ENCODE measurements at regions not wholly inside any gene's neighbourhood (a gene's known extent, or its start where the extent isn't known, plus 50 kb on each side); places are given as distances from the start of the nearest gene placed in this dataset.

DNA sequence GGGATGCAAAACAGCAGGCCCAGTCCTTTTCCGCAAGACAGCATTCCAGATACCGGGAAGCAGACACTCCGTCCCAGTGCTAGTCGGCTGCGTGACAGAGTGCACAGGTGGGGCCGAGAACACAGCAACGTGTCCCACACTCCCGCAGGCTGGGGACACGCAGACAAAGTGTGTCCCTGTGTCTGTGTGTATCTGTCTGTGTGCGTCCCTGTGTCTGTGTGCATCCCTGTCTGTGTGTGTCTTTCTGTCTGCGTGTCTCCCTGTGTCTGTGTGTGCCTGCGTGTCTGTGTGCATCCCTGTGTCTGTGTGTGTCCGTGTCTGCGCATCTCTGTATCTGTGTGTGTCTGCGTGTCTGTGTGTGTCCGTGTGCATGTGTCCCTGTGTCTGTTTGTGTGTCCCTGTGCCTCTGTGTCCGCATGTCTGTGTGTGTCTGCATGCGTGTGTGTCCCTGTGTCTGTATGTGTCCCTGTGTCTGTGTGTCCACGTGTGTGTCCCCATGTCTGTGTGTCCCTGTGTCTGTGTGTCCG lies 137.0 kb downstream of the MRPL36 start:
- TF ChIP-seq, protein P1, sequence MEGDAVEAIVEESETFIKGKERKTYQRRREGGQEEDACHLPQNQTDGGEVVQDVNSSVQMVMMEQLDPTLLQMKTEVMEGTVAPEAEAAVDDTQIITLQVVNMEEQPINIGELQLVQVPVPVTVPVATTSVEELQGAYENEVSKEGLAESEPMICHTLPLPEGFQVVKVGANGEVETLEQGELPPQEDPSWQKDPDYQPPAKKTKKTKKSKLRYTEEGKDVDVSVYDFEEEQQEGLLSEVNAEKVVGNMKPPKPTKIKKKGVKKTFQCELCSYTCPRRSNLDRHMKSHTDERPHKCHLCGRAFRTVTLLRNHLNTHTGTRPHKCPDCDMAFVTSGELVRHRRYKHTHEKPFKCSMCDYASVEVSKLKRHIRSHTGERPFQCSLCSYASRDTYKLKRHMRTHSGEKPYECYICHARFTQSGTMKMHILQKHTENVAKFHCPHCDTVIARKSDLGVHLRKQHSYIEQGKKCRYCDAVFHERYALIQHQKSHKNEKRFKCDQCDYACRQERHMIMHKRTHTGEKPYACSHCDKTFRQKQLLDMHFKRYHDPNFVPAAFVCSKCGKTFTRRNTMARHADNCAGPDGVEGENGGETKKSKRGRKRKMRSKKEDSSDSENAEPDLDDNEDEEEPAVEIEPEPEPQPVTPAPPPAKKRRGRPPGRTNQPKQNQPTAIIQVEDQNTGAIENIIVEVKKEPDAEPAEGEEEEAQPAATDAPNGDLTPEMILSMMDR (conservative IDR thresholded peaks at IDR 0.05; ENCODE audit: low read length): no peak
- no peak for TF ChIP-seq EZH2phosphoT487 (IDR thresholded peaks at IDR 0.05; ENCODE audit: borderline replicate concordance, low read depth, low read length)
- Histone ChIP-seq H3K9me3 (ENCODE audit: low read length) (no peaks in the 10 kb centered on the region), H3K4me2 (ENCODE audit: low read length) (no peak overlapping the region), H3K9me2 (ENCODE audit: insufficient read depth, low read length) (no peaks in the 10 kb centered on the region), H3K27ac (ENCODE audit: low read depth, low read length, poor library complexity, severe bottlenecking) (no peak overlapping the region), H3K4me3 (ENCODE audit: low read depth, low read length, poor library complexity, severe bottlenecking) (no peak overlapping the region), H3K4me1 (ENCODE audit: insufficient read depth, low read length, poor library complexity, severe bottlenecking) (no peaks in the 10 kb centered on the region), H3K36me3 (ENCODE audit: insufficient read depth, low read length) (no peaks in the 10 kb centered on the region), H4K20me1 (ENCODE audit: insufficient read depth, low read length) (no peaks in the 10 kb centered on the region), H2AFZ (ENCODE audit: low read length) (no peak overlapping the region), H3K79me2 (ENCODE audit: insufficient read depth, low read depth, low read length) (no peaks in the 10 kb centered on the region)
- intact Hi-C loops (cut with micrococcal nuclease; ENCODE audit: unreplicated experiment): no loop called here
- CTCF ChIA-PET (ENCODE audit: unreplicated experiment): no interaction called here
- no TSS peak for BruUV-seq (replicated peaks)
- POLR2A ChIA-PET: no interaction called here
- DNase-seq (ENCODE audit: low spot score): no peak

DNA sequence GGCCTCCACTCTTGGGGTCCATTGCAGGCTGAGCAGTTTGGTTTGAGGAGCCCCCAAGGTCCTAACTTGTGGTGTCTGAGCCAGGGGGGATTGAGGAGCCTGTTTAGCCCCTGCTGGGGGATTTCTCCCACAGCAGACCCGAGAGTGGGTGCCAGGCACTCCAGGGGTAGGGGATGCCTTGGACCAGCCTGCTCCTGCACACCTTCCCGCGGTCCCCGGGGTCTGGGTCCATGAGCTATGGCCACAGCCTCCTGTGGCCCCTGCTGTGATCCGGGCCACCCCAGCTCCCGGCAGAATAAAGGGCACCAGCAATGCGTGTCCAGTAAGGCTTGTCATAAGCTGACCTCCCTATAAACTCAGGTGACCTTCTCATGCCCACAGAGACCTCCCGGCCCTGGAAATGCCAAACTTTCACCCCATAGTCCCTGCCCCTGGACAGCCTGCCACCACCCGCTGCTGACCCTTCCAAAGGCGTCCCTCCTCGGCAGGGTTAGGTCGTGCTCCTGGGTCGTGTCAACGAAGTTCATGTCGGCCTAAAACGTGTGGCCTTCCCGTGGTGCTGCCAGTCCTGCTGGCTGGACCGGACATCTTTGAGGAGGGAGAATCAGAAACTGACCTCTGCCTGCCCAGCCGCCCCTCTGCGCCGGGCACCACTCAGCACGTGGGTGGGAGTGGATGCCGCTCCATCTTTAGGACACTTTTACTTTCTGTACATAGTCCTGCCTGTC lies 137.6 kb downstream of the MRPL36 start:
- Histone ChIP-seq H4K20me1 (ENCODE audit: insufficient read depth, low read length) (no peaks in the 10 kb centered on the region), H3K9me3 (ENCODE audit: low read length) (no peaks in the 10 kb centered on the region), H3K36me3 (ENCODE audit: insufficient read depth, low read length) (no peaks in the 10 kb centered on the region), H3K4me3 (ENCODE audit: low read depth, low read length, poor library complexity, severe bottlenecking) (no peak overlapping the region), H3K27ac (ENCODE audit: low read depth, low read length, poor library complexity, severe bottlenecking) (no peak overlapping the region), H3K79me2 (ENCODE audit: insufficient read depth, low read depth, low read length) (no peaks in the 10 kb centered on the region), H3K9me2 (ENCODE audit: insufficient read depth, low read length) (no peaks in the 10 kb centered on the region), H3K4me1 (ENCODE audit: insufficient read depth, low read length, poor library complexity, severe bottlenecking) (no peaks in the 10 kb centered on the region), H3K4me2 (ENCODE audit: low read length) (no peak overlapping the region), H2AFZ (ENCODE audit: low read length) (no peak overlapping the region)
- ChIA-PET CTCF (ENCODE audit: unreplicated experiment) (interaction anchor here (0.7 kb wide), 1 partner anchor 183 kb away, joined by 3 read pairs; no protein-coding TSS in a partner anchor), POLR2A (no interaction called here)
- intact Hi-C loops (cut with micrococcal nuclease; ENCODE audit: unreplicated experiment): no loop called here
- no peak for TF ChIP-seq EZH2phosphoT487 (IDR thresholded peaks at IDR 0.05; ENCODE audit: borderline replicate concordance, low read depth, low read length)
- TF ChIP-seq, protein P1 (conservative IDR thresholded peaks at IDR 0.05; ENCODE audit: low read length): no peak
- no TSS peak for BruUV-seq (replicated peaks)
- DNase-seq (ENCODE audit: low spot score): no peak

DNA sequence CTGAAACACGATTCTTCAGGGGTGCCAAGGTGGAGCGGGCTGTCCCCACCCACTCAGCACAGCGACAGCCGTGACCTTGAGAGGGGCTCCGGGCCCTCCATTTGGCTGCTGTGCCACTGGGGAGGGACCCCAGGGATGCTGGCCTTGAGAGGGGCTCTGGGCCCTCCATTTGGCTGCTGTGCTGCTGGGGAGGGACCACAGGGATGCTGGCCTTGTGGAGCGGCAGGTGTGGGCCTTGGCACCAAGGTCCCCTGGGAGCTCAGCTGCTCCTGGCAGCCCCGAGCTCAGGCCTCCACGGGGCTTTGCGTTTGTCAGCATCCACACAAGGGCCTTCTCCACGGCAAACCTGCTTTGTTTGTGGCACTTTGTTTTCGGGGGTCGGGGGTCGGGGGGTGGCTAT lies 137.6 kb upstream of the LPCAT1 start:
- CTCF ChIA-PET (ENCODE audit: unreplicated experiment): interaction anchor here (0.7 kb wide), 1 partner anchor 182 kb away, joined by 3 read pairs; no protein-coding TSS in a partner anchor

More for the DNA sequence above, 137.6 kb upstream of the LPCAT1 start:
- no peaks in the 10 kb centered on the region for H3K9me2 ChIP-seq (ENCODE audit: insufficient read depth, low read length)
- no TSS peak for BruUV-seq (replicated peaks)
- no peaks in the 10 kb centered on the region for H4K20me1 ChIP-seq (ENCODE audit: insufficient read depth, low read length)
- H3K4me2 ChIP-seq (ENCODE audit: low read length): no peak overlapping the region
- H3K36me3 ChIP-seq (ENCODE audit: insufficient read depth, low read length): no peaks in the 10 kb centered on the region
- H3K27ac ChIP-seq (ENCODE audit: low read depth, low read length, poor library complexity, severe bottlenecking): no peak overlapping the region
- H3K9me3 ChIP-seq (ENCODE audit: low read length): no peaks in the 10 kb centered on the region
- DNase-seq (ENCODE audit: low spot score): no peak
- no peak for TF ChIP-seq EZH2phosphoT487 (IDR thresholded peaks at IDR 0.05; ENCODE audit: borderline replicate concordance, low read depth, low read length)
- TF ChIP-seq, protein P1 (conservative IDR thresholded peaks at IDR 0.05; ENCODE audit: low read length): no peak
- POLR2A ChIA-PET: no interaction called here
- H2AFZ ChIP-seq (ENCODE audit: low read length): no peak overlapping the region
- no peaks in the 10 kb centered on the region for H3K4me1 ChIP-seq (ENCODE audit: insufficient read depth, low read length, poor library complexity, severe bottlenecking)
- H3K4me3 ChIP-seq (ENCODE audit: low read depth, low read length, poor library complexity, severe bottlenecking): no peak overlapping the region
- intact Hi-C loops (cut with micrococcal nuclease; ENCODE audit: unreplicated experiment): no loop called here
- no peaks in the 10 kb centered on the region for H3K79me2 ChIP-seq (ENCODE audit: insufficient read depth, low read depth, low read length)

Data from OCI-LY7 (cell line).